Prostate gland (tissue), 2 donors: ENCODE measurements at regions not wholly inside any gene's neighbourhood (a gene's known extent, or its start where the extent isn't known, plus 50 kb on each side); places are given as distances from the start of the nearest gene placed in this dataset.

Experiments used
- DNase-seq: peaks from one replicate; pipeline ENCODE4 v3.0.0-alpha.2; 2019; ENCODE audit warnings: low spot score
- H3K27ac ChIP-seq, 2 donors: fragments of 200-600 bp; sonication (generic); 2 replicates each; pipeline ENCODE4 v1.5.1; 2017 to 2019
- H3K27me3 ChIP-seq: fragments of 200-600 bp; sonication (generic); replicated peaks from 2 replicates; pipeline ENCODE4 v1.5.1; 2019; ENCODE audit not compliant: insufficient read depth
- H3K36me3 ChIP-seq, 2 donors: fragments of 200-600 bp; sonication (generic); 1 replicate in 1 of 2; 2 replicates in 1 of 2; pipeline versions ENCODE4 v1.5.1 to v1.8.1; 2017 to 2019
- H3K4me1 ChIP-seq: fragments of 200-600 bp; sonication (generic); replicated peaks from 2 replicates; pipeline ENCODE4 v1.5.1; 2019
- H3K4me3 ChIP-seq, 2 donors: fragments of 200-600 bp; sonication (generic); 2 replicates each; pipeline ENCODE4 v1.5.1; 2017 to 2019
- H3K9me3 ChIP-seq: fragments of 200-600 bp; sonication (generic); 2 replicates; pipeline ENCODE4 v1.5.1; 2017
- POLR2A ChIP-seq: fragments of 450-650 bp; IDR thresholded peaks from one replicate; pipeline ENCODE4 v1.6.1; 2016; ENCODE audit warnings: antibody characterized with exemption, mild to moderate bottlenecking
- POLR2AphosphoS5 ChIP-seq: sonication (generic); formaldehyde crosslinking; IDR thresholded peaks from one replicate; pipeline ENCODE4 v1.6.1; 2017; ENCODE audit warnings: antibody characterized with exemption
- WGBS: methylation state at CpG from one replicate; pipeline ENCODE4 v1.1.5; 2018; 5-methylcytosine and 5-hydroxymethylcytosine counted together
- intact Hi-C: fragments of 100-400 bp; cut with DNase I; formaldehyde crosslinking; loops from one replicate; pipeline ENCODE4 v1.14.2; 2022
- TF ChIP-seq, protein P1 (sequence below), 4 experiments: fragments of 200-600 bp in 2 of 4; fragments of 450-650 bp in 2 of 4; sonication (generic) in 2 of 4; IDR thresholded peaks; 1 replicate in 3 of 4; 2 replicates in 1 of 4; pipeline ENCODE4 v1.5.1; 2016 to 2019; ENCODE audit warnings: antibody characterized with exemption in 4 of 4, mild to moderate bottlenecking in 2 of 4, moderate library complexity in 2 of 4

DNA sequence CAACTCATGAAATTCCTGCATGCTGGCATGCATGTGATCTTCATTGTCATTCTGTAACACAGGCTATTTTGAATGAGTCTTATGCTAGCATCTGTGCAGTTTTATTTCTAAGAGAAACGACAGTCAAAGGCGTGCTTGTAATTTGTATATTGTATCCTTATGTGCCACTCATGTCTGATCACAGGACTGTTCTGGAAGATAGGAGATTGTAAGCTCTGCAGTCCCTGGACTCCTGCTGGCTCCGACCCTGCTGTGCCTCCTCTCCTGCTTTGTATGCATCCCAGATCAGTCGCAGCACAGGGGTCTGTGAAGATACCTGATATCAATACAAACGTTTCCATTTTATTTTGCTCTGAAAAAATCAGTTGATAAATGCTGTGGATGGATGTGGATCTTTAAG is 653.1 kb downstream of the LIG4 start:
- intact Hi-C loops = no loop called here
- WGBS = 59% methylated on average over 5 of the region's 5 CpGs
- Histone ChIP-seq H3K27ac (no peak overlapping the region), H3K4me1 (no peaks in the 10 kb centered on the region), H3K4me3 (no peak overlapping the region), H3K9me3 (no peaks in the 10 kb centered on the region), H3K27me3 (no peaks in the 10 kb centered on the region), H3K36me3 (no peaks in the 10 kb centered on the region)
- DNase-seq = no peak
- TF ChIP-seq POLR2AphosphoS5 (no peak), POLR2A (no peak)
- TF ChIP-seq, protein P1, sequence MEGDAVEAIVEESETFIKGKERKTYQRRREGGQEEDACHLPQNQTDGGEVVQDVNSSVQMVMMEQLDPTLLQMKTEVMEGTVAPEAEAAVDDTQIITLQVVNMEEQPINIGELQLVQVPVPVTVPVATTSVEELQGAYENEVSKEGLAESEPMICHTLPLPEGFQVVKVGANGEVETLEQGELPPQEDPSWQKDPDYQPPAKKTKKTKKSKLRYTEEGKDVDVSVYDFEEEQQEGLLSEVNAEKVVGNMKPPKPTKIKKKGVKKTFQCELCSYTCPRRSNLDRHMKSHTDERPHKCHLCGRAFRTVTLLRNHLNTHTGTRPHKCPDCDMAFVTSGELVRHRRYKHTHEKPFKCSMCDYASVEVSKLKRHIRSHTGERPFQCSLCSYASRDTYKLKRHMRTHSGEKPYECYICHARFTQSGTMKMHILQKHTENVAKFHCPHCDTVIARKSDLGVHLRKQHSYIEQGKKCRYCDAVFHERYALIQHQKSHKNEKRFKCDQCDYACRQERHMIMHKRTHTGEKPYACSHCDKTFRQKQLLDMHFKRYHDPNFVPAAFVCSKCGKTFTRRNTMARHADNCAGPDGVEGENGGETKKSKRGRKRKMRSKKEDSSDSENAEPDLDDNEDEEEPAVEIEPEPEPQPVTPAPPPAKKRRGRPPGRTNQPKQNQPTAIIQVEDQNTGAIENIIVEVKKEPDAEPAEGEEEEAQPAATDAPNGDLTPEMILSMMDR (IDR thresholded peaks at IDR 0.05) = no peak

GRCh38 chr13:107554460-107554859 is 660.9 kb downstream of the LIG4 start:
- H3K4me1 ChIP-seq = no peaks in the 10 kb centered on the region
- 47% methylated on average over 5 of the region's 5 CpGs for WGBS
- no peak overlapping the region for H3K4me3 ChIP-seq
- H3K36me3 ChIP-seq = no peaks in the 10 kb centered on the region
- intact Hi-C loops = no loop called here
- no peak for TF ChIP-seq POLR2A
- TF ChIP-seq POLR2AphosphoS5 = no peak
- TF ChIP-seq, protein P1 (IDR thresholded peaks at IDR 0.05) = no peak
- no peaks in the 10 kb centered on the region for H3K9me3 ChIP-seq
- no peak for DNase-seq
- H3K27me3 ChIP-seq = no peaks in the 10 kb centered on the region
- H3K27ac ChIP-seq = no peak overlapping the region

- 74% methylated on average over 7 of the region's 7 CpGs for WGBS
- no peak for DNase-seq
- Histone ChIP-seq H3K4me1 (no peaks in the 10 kb centered on the region), H3K9me3 (no peaks in the 10 kb centered on the region), H3K36me3 (no peaks in the 10 kb centered on the region), H3K27ac (no peak overlapping the region), H3K27me3 (no peaks in the 10 kb centered on the region), H3K4me3 (no peak overlapping the region)
- TF ChIP-seq POLR2AphosphoS5 (no peak), POLR2A (no peak)
- TF ChIP-seq, protein P1 (IDR thresholded peaks at IDR 0.05) = no peak
- intact Hi-C loops = no loop called here
Measured at GRCh38 chr13:107553838-107554237, 661.5 kb downstream of the LIG4 start.

DNA sequence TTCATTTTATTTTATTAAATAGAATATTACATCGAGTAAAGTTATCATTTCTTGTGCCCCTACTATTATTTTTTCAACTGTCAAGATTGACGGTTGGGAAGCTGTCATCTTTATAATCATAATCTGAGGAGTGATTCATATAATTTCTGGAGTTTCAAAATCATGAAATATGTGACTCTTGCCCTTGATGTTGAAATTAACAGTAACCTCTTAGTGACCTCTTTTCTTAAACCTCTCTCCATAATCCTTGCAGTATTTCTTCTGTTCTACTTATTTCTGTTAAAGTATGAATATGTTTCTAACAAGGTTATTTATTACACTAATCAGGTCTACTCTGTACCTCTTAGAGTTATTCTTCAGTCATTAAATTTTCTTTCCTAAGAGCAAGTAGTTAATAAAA is 663.8 kb downstream of the LIG4 start:
- Histone ChIP-seq H3K36me3 (no peaks in the 10 kb centered on the region), H3K27ac (no peak overlapping the region), H3K4me1 (no peaks in the 10 kb centered on the region), H3K4me3 (no peak overlapping the region), H3K9me3 (no peaks in the 10 kb centered on the region), H3K27me3 (no peaks in the 10 kb centered on the region)
- DNase-seq = no peak
- TF ChIP-seq POLR2AphosphoS5 = no peak
- no peak for TF ChIP-seq POLR2A
- TF ChIP-seq, protein P1 (IDR thresholded peaks at IDR 0.05) = no peak
- intact Hi-C loops = no loop called here
- WGBS = 91% methylated on average over 2 of the region's 2 CpGs

DNA sequence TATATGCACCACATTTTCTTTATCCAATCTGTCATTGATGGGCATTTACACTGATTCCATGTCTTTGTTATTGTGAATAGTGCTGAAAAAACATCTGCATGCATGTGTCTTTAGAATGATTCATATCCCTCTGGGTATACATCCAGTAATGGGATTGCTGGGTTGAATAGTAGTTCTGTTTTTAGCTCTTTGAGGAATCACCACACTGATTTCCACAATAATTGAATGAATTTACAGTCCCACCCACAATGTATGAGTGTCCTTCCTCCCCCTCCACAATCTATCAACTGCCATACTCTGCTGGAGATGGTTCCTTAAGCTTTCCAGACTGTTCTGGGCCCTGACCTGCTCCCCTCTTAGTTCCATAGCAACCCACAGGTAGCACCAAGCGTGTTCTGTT is 667.0 kb downstream of the LIG4 start:
- no peaks in the 10 kb centered on the region for H3K4me1 ChIP-seq
- WGBS = 67% methylated on average over 1 of the region's 1 CpG
- intact Hi-C loops = no loop called here
- H3K36me3 ChIP-seq = no peaks in the 10 kb centered on the region
- H3K4me3 ChIP-seq = no peak overlapping the region
- no peaks in the 10 kb centered on the region for H3K9me3 ChIP-seq
- no peak overlapping the region for H3K27ac ChIP-seq
- no peaks in the 10 kb centered on the region for H3K27me3 ChIP-seq
- TF ChIP-seq POLR2AphosphoS5 (no peak), POLR2A (no peak)
- TF ChIP-seq, protein P1 (IDR thresholded peaks at IDR 0.05) = no peak
- no peak for DNase-seq
